Esophagus muscularis mucosa (tissue), 4 donors: ENCODE measurements at regions not wholly inside any gene's neighbourhood (a gene's known extent, or its start where the extent isn't known, plus 50 kb on each side); places are given as distances from the start of the nearest gene placed in this dataset.

Source experiments
- CTCF ChIP-seq, 3 experiments: fragments of 200-600 bp in 2 of 3; fragments of 450-650 bp in 1 of 3; sonication (generic) in 2 of 3; IDR thresholded peaks; one replicate each; pipeline ENCODE4 v1.5.1; 2017 to 2019; ENCODE audit warnings: antibody characterized with exemption in 3 of 3, mild to moderate bottlenecking in 2 of 3, moderate library complexity in 1 of 3
- EP300 ChIP-seq: sonication (generic); formaldehyde crosslinking; IDR thresholded peaks from one replicate; pipeline ENCODE4 v1.6.1; 2017; ENCODE audit warnings: antibody characterized with exemption
- POLR2A ChIP-seq: fragments of 450-650 bp; IDR thresholded peaks from one replicate; pipeline ENCODE4 v1.6.1; 2017; ENCODE audit warnings: antibody characterized with exemption, moderate library complexity, mild to moderate bottlenecking, low read depth

- TF ChIP-seq POLR2A (no peak), CTCF (IDR thresholded peaks at IDR 0.05) (no peak), EP300 (no peak)
Observed at GRCh38 chr2:75852639-75853038, 141.9 kb upstream of the GCFC2 start.
